Stimulated activated CD8-positive, alpha-beta memory T cell treated with anti-CD3 and anti-CD28 coated beads, Interleukin-12 subunit alpha, Interleukin-12 subunit beta, amount 100 ng/mL, for 1 hour (primary cell): ENCODE measurements at regions not wholly inside any gene's neighbourhood (a gene's known extent, or its start where the extent isn't known, plus 50 kb on each side); places are given as distances from the start of the nearest gene placed in this dataset.

Source experiments
- DNase-seq: peaks from one replicate; pipeline ENCODE4 v3.0.0-alpha.2; 2020; ENCODE audit warnings: low read depth

GRCh38 chr10:44619975-44620374 lies 235.1 kb upstream of the CXCL12 start:
- DNase-seq = no peak

- no peak for DNase-seq
Observed at GRCh38 chr10:44627591-44628354, 242.9 kb upstream of the CXCL12 start.

- DNase-seq = no peak
Observed at GRCh38 chr10:44628921-44629320, 244.0 kb upstream of the CXCL12 start.

GRCh38 chr10:44635176-44635575 lies 250.3 kb upstream of the CXCL12 start:
- no peak for DNase-seq

- no peak for DNase-seq
Observed at GRCh38 chr10:44636625-44637024, 251.7 kb upstream of the CXCL12 start.

- no peak for DNase-seq
Observed at GRCh38 chr10:44640429-44640828, 255.5 kb upstream of the CXCL12 start.

- no peak for DNase-seq
Observed at GRCh38 chr10:44647473-44647872, 262.6 kb upstream of the CXCL12 start.

- no peak for DNase-seq
Observed at GRCh38 chr10:44647877-44648542, 263.1 kb upstream of the CXCL12 start.

- no peak for DNase-seq
Observed at GRCh38 chr10:44650691-44651661, 260.2 kb upstream of the TMEM72 start.

GRCh38 chr10:44651834-44652233 lies 259.3 kb upstream of the TMEM72 start:
- DNase-seq = no peak

- DNase-seq = no peak
Observed at GRCh38 chr10:44659320-44659719, 251.8 kb upstream of the TMEM72 start.

- no peak for DNase-seq
Observed at GRCh38 chr10:44660271-44660670, 250.9 kb upstream of the TMEM72 start.

- DNase-seq = no peak
Observed at GRCh38 chr10:44662051-44662450, 249.1 kb upstream of the TMEM72 start.

- no peak for DNase-seq
Observed at GRCh38 chr10:44668336-44668735, 242.8 kb upstream of the TMEM72 start.

- DNase-seq = no peak
Observed at GRCh38 chr10:44671319-44671718, 239.8 kb upstream of the TMEM72 start.

- no peak for DNase-seq
Observed at GRCh38 chr10:44673245-44673983, 237.7 kb upstream of the TMEM72 start.

- DNase-seq = no peak
Observed at GRCh38 chr10:44674536-44675386, 236.4 kb upstream of the TMEM72 start.

- no peak for DNase-seq
Observed at GRCh38 chr10:44675387-44675874, 235.7 kb upstream of the TMEM72 start.

- no peak for DNase-seq
Observed at GRCh38 chr10:44680764-44681163, 230.4 kb upstream of the TMEM72 start.

- DNase-seq = no peak
Observed at GRCh38 chr10:44682507-44682906, 228.6 kb upstream of the TMEM72 start.

GRCh38 chr10:44684661-44685060 lies 226.5 kb upstream of the TMEM72 start:
- no peak for DNase-seq
